PC-3 (cell line): ENCODE measurements at regions not wholly inside any gene's neighbourhood (a gene's known extent, or its start where the extent isn't known, plus 50 kb on each side); places are given as distances from the start of the nearest gene placed in this dataset.

ENCODE experiments used
- ATAC-seq: fragments of 200-7000 bp; cut with Tn5 transposase; 2 replicates; pipeline ENCODE4 v1.9.1; 2020; ENCODE audit warnings: mild to moderate bottlenecking, moderate library complexity
- BruUV-seq: library from RNA; stranded (reverse); fragments of 400-500 nt; replicated peaks from 2 replicates; lab custom pipeline; 2021; lab: Mats Ljungman, UMichigan
- CTCF ChIA-PET: fragments of 300-600 bp; sonication (Branson Sonifier 250); formaldehyde crosslinking; loops from one replicate; lab custom pipeline; 2022; ENCODE audit warnings: antibody characterized with exemption; lab: Charles Lee
- POLR2A ChIA-PET: fragments of 300-600 bp; sonication (Branson Sonifier 250); formaldehyde crosslinking; loops from one replicate; lab custom pipeline; 2022; ENCODE audit warnings: antibody characterized with exemption; ENCODE audit not compliant: unreplicated experiment; lab: Charles Lee
- DNase-seq: peaks from one replicate; pipeline ENCODE4 v3.0.0-alpha.2; 2015
- H2AFZ ChIP-seq: fragments of 300-600 bp; sonication (generic); 2 replicates; pipeline ENCODE4 v1.6.0; 2016; ENCODE audit warnings: antibody characterized with exemption, low read length
- H3F3A ChIP-seq: fragments of 300-600 bp; sonication (generic); one replicate; pipeline ENCODE4 v1.6.0; 2017; ENCODE audit warnings: antibody characterized with exemption, low read length, control low read depth, mild to moderate bottlenecking; ENCODE audit not compliant: unreplicated experiment
- H3K27ac ChIP-seq: fragments of 300-600 bp; sonication (generic); 2 replicates; pipeline ENCODE4 v1.5.1; 2016; ENCODE audit warnings: mild to moderate bottlenecking, low read length
- H3K27me3 ChIP-seq: fragments of 300-600 bp; sonication (generic); 2 replicates; pipeline ENCODE4 v1.6.1; 2016; ENCODE audit warnings: low read length, mixed read lengths
- H3K36me3 ChIP-seq: fragments of 300-600 bp; sonication (generic); 2 replicates; pipeline ENCODE4 v1.6.1; 2016; ENCODE audit warnings: low read depth, mixed run types, low read length, mixed read lengths
- H3K4me1 ChIP-seq: fragments of 300-600 bp; sonication (generic); 2 replicates; pipeline ENCODE4 v1.5.1; 2016; ENCODE audit warnings: low read length; ENCODE audit not compliant: insufficient read depth
- H3K4me2 ChIP-seq: fragments of 300-600 bp; sonication (generic); 2 replicates; pipeline ENCODE4 v1.6.0; 2016; ENCODE audit warnings: low read length
- H3K4me3 ChIP-seq: fragments of 300-600 bp; sonication (generic); 2 replicates; pipeline ENCODE4 v1.5.1; 2016; ENCODE audit warnings: mild to moderate bottlenecking, low read length, mixed read lengths
- H3K79me2 ChIP-seq: fragments of 300-600 bp; sonication (generic); 2 replicates; pipeline ENCODE4 v1.6.1; 2017; ENCODE audit warnings: low read length, mixed read lengths
- H3K9ac ChIP-seq: fragments of 300-600 bp; sonication (generic); 2 replicates; pipeline ENCODE4 v1.6.0; 2016; ENCODE audit warnings: mild to moderate bottlenecking, low read length
- H3K9me2 ChIP-seq: fragments of 300-600 bp; sonication (generic); replicated peaks from 2 replicates; pipeline ENCODE4 v1.6.1; 2016; ENCODE audit warnings: mixed run types, low read length, mixed read lengths
- H3K9me3 ChIP-seq: fragments of 300-600 bp; sonication (generic); 2 replicates; pipeline ENCODE4 v1.6.1; 2016; ENCODE audit warnings: low read length, mixed read lengths
- H4K20me1 ChIP-seq: fragments of 300-600 bp; sonication (generic); 2 replicates; pipeline ENCODE4 v1.6.1; 2016; ENCODE audit warnings: low read length, mixed read lengths
- CTCF ChIP-seq: fragments of 300-600 bp; sonication (generic); conservative IDR thresholded peaks from 2 replicates; pipeline ENCODE4 v1.5.1; 2017; ENCODE audit warnings: antibody characterized with exemption, low read depth, mild to moderate bottlenecking, low read length
- EZH2 ChIP-seq: fragments of 300-600 bp; sonication (generic); IDR thresholded peaks from one replicate; pipeline ENCODE4 v1.6.1; 2017; ENCODE audit warnings: antibody characterized with exemption, mild to moderate bottlenecking, low read length; ENCODE audit not compliant: unreplicated experiment
- EZH2phosphoT487 ChIP-seq: fragments of 300-600 bp; sonication (generic); IDR thresholded peaks from 2 replicates; pipeline ENCODE4 v1.6.1; 2018; ENCODE audit warnings: mild to moderate bottlenecking, antibody characterized with exemption, low read length, borderline replicate concordance
- intact Hi-C: fragments of 100-400 bp; cut with micrococcal nuclease; formaldehyde crosslinking; loops from 2 replicates; pipeline ENCODE4 v1.9.0; 2023

- no peak overlapping the region for H3K27ac ChIP-seq
- no TSS peak for BruUV-seq
- H3K4me3 ChIP-seq, result no peak overlapping the region
- CTCF ChIA-PET, result no interaction called here
- no peak overlapping the region for H3K4me2 ChIP-seq
- ATAC-seq (no peak), DNase-seq (no peak)
- no peaks in the 10 kb centered on the region for H3K36me3 ChIP-seq
- TF ChIP-seq EZH2 (no peak), CTCF (no peak), EZH2phosphoT487 (no peak)
- H3K9ac ChIP-seq, result no peak overlapping the region
- no peaks in the 10 kb centered on the region for H3F3A ChIP-seq
- H3K9me3 ChIP-seq, result no peaks in the 10 kb centered on the region; the same call in 1 of the 2 replicates
- H2AFZ ChIP-seq, result no peak overlapping the region
- no peaks in the 10 kb centered on the region for H4K20me1 ChIP-seq
- intact Hi-C loops, result no loop called here
- H3K27me3 ChIP-seq, result peaks cover 70% of the 10 kb centered on the region
- H3K4me1 ChIP-seq, result no peaks in the 10 kb centered on the region
- H3K79me2 ChIP-seq, result no peaks in the 10 kb centered on the region
- H3K9me2 ChIP-seq, result no peaks in the 10 kb centered on the region
- POLR2A ChIA-PET, result no interaction called here
These were observed 93.2 kb upstream of the C14orf180 start for GRCh38 chr14:104486222-104486923.

GRCh38 chr14:104494483-104494882 is 85.1 kb upstream of the C14orf180 start:
- no TSS peak for BruUV-seq
- intact Hi-C loops, result no loop called here
- H3K27me3 ChIP-seq, result peaks cover 61% of the 10 kb centered on the region
- H3K9me2 ChIP-seq, result no peaks in the 10 kb centered on the region
- ATAC-seq (no peak), DNase-seq (no peak)
- CTCF ChIA-PET, result no interaction called here
- H2AFZ ChIP-seq, result no peak overlapping the region
- no peak overlapping the region for H3K9ac ChIP-seq
- no peak overlapping the region for H3K4me2 ChIP-seq
- no peaks in the 10 kb centered on the region for H4K20me1 ChIP-seq
- no peaks in the 10 kb centered on the region for H3K4me1 ChIP-seq
- H3K9me3 ChIP-seq, result no peaks in the 10 kb centered on the region
- TF ChIP-seq CTCF (no peak), EZH2 (no peak), EZH2phosphoT487 (no peak)
- no peaks in the 10 kb centered on the region for H3F3A ChIP-seq
- no peaks in the 10 kb centered on the region for H3K79me2 ChIP-seq
- H3K4me3 ChIP-seq, result no peak overlapping the region
- H3K36me3 ChIP-seq, result no peaks in the 10 kb centered on the region
- no peak overlapping the region for H3K27ac ChIP-seq
- POLR2A ChIA-PET, result no interaction called here

- intact Hi-C loops, result no loop called here
- H3F3A ChIP-seq, result no peaks in the 10 kb centered on the region
- H3K27me3 ChIP-seq, result peaks cover 63% of the 10 kb centered on the region
- H3K4me1 ChIP-seq, result no peaks in the 10 kb centered on the region
- H3K79me2 ChIP-seq, result no peaks in the 10 kb centered on the region
- H4K20me1 ChIP-seq, result no peaks in the 10 kb centered on the region
- ChIA-PET POLR2A (no interaction called here), CTCF (no interaction called here)
- DNase-seq (no peak), ATAC-seq (no peak)
- H3K9me2 ChIP-seq, result no peaks in the 10 kb centered on the region
- no peaks in the 10 kb centered on the region for H3K36me3 ChIP-seq
- no peaks in the 10 kb centered on the region for H3K9me3 ChIP-seq
- no peak overlapping the region for H3K27ac ChIP-seq
- no peak overlapping the region for H3K4me2 ChIP-seq
- BruUV-seq, result no TSS peak
- TF ChIP-seq CTCF, result no peak
- TF ChIP-seq EZH2, result no peak
- TF ChIP-seq EZH2phosphoT487, result no peak
- H3K4me3 ChIP-seq, result no peak overlapping the region
- H3K9ac ChIP-seq, result no peak overlapping the region
- H2AFZ ChIP-seq, result no peak overlapping the region
These were observed 83.5 kb upstream of the C14orf180 start for GRCh38 chr14:104496095-104496494.
